Skeletal muscle satellite cell (primary cell): ENCODE measurements at regions not wholly inside any gene's neighbourhood (a gene's known extent, or its start where the extent isn't known, plus 50 kb on each side); places are given as distances from the start of the nearest gene placed in this dataset.
"Not testable (repeated sequence)": the region's sequence is repeated elsewhere in the genome, so short reads cannot be mapped to it uniquely, and the experiment has no call there.

Source experiments
- H3K27me3 ChIP-seq: 2 replicates; pipeline ENCODE4 v1.7.0; 2013; ENCODE audit warnings: low read length; ENCODE audit not compliant: control insufficient read depth, insufficient read depth
- H3K36me3 ChIP-seq: 2 replicates; pipeline ENCODE4 v1.7.0; 2013; ENCODE audit warnings: mild to moderate bottlenecking, control low read depth, low read length; ENCODE audit not compliant: insufficient read depth
- H3K4me1 ChIP-seq: 2 replicates; pipeline ENCODE4 v1.7.0; 2013; ENCODE audit warnings: low read length; ENCODE audit not compliant: control insufficient read depth, insufficient read depth
- H3K4me2 ChIP-seq: 2 replicates; pipeline ENCODE4 v1.7.0; 2013; ENCODE audit warnings: mild to moderate bottlenecking, low read length
- H3K4me3 ChIP-seq: 2 replicates; pipeline ENCODE4 v1.7.0; 2013; ENCODE audit warnings: low read length
- H3K9ac ChIP-seq: 2 replicates; pipeline ENCODE4 v1.7.0; 2013; ENCODE audit warnings: mild to moderate bottlenecking, low read depth, low read length, moderate library complexity
- H3K9me3 ChIP-seq: replicated peaks from 2 replicates; pipeline ENCODE4 v1.7.0; 2013; ENCODE audit warnings: mild to moderate bottlenecking, control low read depth, low read length

DNA sequence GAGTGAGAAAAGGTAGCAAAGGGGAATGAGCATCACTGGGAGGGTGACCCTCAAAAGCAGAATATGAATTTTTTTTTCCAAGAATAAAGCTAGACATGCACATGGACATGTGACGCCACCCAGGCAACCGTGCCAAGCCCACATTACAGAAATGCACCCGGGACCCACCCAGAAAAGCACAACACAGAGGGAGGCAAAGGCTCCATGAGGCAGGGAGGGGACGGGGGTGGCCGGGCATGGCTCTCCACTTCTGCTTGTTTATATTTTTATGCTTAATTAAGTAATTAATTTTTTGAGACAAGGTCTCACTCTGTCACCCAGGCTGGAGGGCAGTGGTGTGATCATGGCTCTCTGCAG is 1524.3 kb downstream of the BRD1 start:
- no peak overlapping the region for H3K4me2 ChIP-seq
- no peaks in the 10 kb centered on the region for H3K36me3 ChIP-seq
- peaks cover 31% of the 10 kb centered on the region for H3K9me3 ChIP-seq
- no peak overlapping the region for H3K9ac ChIP-seq
- no peak overlapping the region for H3K4me3 ChIP-seq
- H3K27me3 ChIP-seq = no peaks in the 10 kb centered on the region
- no peaks in the 10 kb centered on the region for H3K4me1 ChIP-seq

DNA sequence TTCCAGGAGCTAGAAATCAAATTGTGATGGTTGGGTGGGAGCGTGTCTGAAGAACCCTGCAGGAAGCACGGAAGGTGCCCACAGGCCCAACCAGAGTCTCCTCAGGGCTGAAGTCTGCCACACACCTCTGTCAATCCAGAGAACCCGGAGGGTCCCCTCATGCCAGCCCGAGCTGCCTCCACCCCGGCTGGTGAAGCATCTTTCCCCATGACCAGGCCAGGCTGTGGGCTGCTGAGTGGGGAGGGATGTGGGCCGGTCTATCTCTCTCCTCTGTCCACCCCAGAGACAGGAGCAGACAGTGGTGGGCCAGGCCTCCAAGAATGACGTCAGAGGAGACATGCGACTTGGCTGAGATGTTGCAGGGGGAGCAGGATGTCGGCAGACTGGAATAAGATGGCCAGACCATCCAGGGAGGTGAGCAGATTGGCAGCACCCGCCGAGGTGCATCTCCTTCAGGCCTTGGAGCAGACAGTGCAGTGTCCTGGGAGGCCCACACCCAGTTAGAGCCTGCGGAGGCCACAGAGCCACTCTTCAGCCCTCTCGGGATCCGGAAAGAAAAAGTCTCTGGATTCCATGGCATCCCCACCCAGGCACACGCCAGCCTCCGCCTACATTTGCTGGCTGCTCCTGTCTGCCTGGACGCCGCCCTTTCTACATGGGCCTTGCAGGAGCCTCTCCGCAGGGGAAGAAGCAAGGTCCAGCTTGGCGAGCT is 1524.9 kb downstream of the BRD1 start:
- Histone ChIP-seq H3K27me3 (no peaks in the 10 kb centered on the region), H3K9ac (no peak overlapping the region), H3K9me3 (peaks cover 26% of the 10 kb centered on the region), H3K4me3 (no peak overlapping the region), H3K4me2 (no peak overlapping the region), H3K4me1 (no peaks in the 10 kb centered on the region), H3K36me3 (no peaks in the 10 kb centered on the region)

DNA sequence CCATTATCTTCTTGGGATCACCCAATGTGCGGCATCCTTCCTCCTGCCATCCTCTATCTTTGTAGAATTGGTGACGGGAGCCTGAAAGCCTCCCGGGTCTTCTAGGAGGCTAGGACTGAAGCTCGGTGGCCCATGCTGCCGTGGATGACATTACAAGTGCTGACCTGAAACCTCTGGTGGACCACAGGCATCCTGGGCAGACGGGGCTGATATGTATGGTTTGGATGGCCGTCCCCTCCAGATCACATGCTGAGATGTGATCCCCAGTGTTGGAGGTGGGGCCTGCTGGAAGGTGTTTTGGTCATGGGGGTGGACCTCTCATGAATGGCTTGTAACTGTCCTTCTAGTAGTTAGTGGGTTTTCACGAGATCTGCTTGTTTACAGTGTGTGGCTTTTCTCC is 1525.8 kb downstream of the BRD1 start:
- Histone ChIP-seq H3K4me1 (no peaks in the 10 kb centered on the region), H3K4me3 (no peak overlapping the region), H3K9me3 (peaks cover 26% of the 10 kb centered on the region), H3K36me3 (no peaks in the 10 kb centered on the region), H3K4me2 (no peak overlapping the region), H3K27me3 (no peaks in the 10 kb centered on the region), H3K9ac (no peak overlapping the region)

DNA sequence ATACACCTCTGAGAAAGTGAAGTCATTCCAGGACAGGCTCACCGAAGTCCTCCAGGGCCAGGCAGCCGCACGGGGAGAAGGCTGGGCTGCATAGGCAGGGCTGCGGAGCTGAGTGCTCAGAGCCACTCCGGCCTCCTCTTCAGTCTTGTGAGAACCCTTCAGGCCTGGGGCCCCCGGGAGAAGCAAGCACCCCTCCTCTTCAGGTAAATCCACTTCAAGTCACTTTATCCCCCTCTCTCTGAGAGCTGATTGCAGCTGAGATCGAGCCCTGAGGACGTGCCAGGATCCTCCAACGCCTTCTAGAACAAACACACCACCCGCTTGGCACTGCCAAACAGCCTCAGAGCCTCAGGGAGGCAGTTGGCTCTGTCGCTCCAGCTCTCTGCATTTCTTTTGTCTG is 1526.3 kb downstream of the BRD1 start:
- peaks cover 22% of the 10 kb centered on the region for H3K9me3 ChIP-seq

DNA sequence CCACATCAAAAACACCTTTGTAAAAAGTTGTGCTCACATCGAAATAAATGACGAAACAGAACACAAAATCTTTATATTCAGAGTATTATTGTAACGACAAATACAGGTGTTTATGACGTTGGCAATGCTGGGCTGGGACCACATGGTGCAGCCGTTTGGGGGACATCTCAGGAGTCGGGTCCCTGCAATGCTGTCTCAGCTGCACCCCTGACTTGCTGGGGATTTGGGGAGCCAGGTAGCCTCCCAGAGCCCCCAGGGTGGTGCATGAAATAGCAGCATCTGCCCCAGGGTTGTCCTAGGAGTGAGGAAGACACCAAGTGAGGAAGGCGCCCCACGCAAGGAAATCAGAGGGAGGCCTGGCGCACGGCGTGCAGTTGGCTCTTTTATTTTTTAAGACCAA is 1526.8 kb downstream of the BRD1 start:
- Histone ChIP-seq H3K9ac (no peak overlapping the region), H3K4me2 (no peak overlapping the region), H3K4me3 (no peak overlapping the region), H3K9me3 (peaks cover 22% of the 10 kb centered on the region), H3K36me3 (no peaks in the 10 kb centered on the region), H3K4me1 (no peaks in the 10 kb centered on the region), H3K27me3 (no peaks in the 10 kb centered on the region)

More for the DNA sequence above, 1526.3 kb downstream of the BRD1 start:
- H3K4me3 ChIP-seq = no peak overlapping the region
- H3K27me3 ChIP-seq = no peaks in the 10 kb centered on the region
- no peak overlapping the region for H3K4me2 ChIP-seq
- no peaks in the 10 kb centered on the region for H3K36me3 ChIP-seq
- no peak overlapping the region for H3K9ac ChIP-seq
- no peaks in the 10 kb centered on the region for H3K4me1 ChIP-seq

DNA sequence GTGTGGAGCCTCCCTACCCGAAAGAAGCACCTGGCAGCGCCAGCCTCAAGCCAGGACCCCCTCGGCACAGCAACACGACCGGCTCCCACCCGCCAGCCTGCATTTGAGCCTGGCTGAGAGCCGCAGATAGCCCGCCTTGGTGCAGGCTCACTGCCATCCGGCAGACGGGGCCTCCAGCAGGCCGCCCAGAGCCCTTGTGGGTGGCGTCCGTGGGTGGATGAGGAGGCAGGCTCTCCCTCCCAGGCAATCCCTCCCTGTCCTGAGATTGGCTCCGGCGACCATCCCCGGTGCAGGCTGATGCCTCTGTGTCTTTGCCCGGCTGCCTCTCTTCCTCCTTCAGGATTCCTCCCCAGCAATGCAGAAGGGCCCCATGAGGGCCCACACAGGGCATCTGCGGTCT is 1527.9 kb downstream of the BRD1 start:
- no peak overlapping the region for H3K4me3 ChIP-seq
- H3K36me3 ChIP-seq = no peaks in the 10 kb centered on the region
- H3K9ac ChIP-seq = no peak overlapping the region
- peaks cover 19% of the 10 kb centered on the region for H3K9me3 ChIP-seq
- no peak overlapping the region for H3K4me2 ChIP-seq
- no peaks in the 10 kb centered on the region for H3K4me1 ChIP-seq
- H3K27me3 ChIP-seq = no peaks in the 10 kb centered on the region

DNA sequence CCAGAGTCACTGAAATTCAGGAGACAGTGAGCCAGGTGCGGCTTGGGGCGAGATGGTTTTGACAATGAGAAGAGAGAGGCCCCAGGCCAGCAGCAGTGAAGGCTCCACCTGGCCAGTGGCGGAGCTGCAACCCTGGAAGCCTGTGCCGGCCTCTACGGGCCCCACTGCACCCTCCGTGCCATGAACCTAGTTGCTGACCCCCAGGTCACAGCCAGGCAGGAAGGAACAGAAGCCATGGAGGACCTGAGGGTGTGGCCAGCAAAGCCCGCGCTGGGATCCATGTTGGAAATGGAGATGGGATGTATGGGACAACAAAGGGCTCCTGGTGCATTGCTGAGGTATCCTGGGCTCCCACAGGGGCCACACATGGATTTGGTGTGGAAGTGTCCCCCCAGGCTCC is 1528.5 kb downstream of the BRD1 start:
- Histone ChIP-seq H3K36me3 (no peaks in the 10 kb centered on the region), H3K4me1 (no peaks in the 10 kb centered on the region), H3K4me3 (no peak overlapping the region), H3K9me3 (peaks cover 19% of the 10 kb centered on the region), H3K9ac (no peak overlapping the region), H3K27me3 (no peaks in the 10 kb centered on the region), H3K4me2 (no peak overlapping the region)

DNA sequence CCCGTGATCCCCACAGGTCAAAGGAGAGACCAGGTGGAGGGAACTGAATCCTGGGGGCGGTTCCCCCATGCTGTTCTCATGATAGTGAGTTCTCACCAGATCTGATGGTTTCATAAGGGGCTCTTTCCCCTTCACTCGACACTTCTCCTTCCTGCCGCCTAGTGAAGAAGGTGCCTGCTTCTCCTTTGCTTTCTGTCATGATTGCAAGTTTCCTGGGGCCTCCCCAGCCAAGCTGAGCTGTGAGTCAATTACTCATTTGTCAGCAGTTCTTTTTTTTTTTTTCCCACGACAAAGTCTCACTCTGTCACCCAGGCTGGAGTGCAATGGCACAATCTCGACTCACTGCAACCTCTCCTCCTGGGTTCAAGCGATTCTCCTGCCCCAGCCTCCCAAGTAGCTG is 1530.4 kb downstream of the BRD1 start:
- H3K9me3 ChIP-seq = peaks cover 13% of the 10 kb centered on the region

DNA sequence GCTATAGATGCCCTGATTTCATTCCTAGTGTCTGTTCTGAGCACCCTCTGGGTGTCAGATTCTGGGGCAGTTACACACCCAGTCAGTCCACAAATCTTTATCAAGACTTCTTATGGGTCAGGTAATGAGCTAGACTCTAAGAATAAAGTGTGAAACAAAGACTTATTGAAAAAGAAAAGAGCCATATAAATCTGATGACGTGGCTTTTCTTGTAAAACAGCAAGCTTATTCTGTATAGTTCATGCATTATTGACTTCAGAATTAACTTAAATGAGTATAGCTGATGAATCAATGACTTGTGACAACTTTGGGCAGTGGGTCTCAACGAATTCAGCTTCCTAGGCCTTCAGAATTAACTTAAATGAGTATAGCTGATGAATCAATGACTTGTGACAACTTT is 1527.5 kb downstream of the TBC1D22A start:
- H3K9ac ChIP-seq, H3K4me2 ChIP-seq, H3K36me3 ChIP-seq, H3K4me1 ChIP-seq, H3K27me3 ChIP-seq, H3K4me3 ChIP-seq: not testable (repeated sequence)
- peaks cover 14% of the 10 kb centered on the region for H3K9me3 ChIP-seq

More for the DNA sequence above, 1530.4 kb downstream of the BRD1 start:
- no peaks in the 10 kb centered on the region for H3K4me1 ChIP-seq
- H3K9ac ChIP-seq = no peak overlapping the region
- no peaks in the 10 kb centered on the region for H3K36me3 ChIP-seq
- H3K27me3 ChIP-seq = no peaks in the 10 kb centered on the region
- H3K4me3 ChIP-seq = no peak overlapping the region
- H3K4me2 ChIP-seq = no peak overlapping the region

DNA sequence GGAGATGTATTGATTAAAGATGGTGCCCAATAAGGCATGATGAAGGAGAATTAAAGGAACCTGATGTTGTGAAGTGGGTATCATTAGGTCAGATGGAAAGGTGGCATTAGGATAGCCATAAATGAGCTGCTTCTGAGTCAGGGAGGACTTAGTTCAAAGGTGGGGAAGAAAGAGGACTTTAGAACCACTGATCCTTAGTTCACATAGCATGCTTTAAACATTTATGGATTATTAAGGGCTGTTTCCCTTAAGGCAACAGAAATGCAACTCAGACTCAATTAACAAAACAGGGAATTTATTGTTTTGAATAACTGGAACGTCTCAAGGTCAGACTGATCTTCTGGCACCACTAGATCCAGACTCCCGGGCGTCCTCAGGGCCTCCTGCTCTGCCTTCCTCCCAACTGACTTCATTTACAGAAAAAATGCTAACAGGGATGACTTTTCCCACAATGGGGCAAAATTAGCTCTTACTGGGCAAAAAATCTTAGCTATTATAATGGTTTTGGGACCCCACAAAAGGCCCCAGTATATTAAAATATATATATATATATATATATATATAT is 1526.0 kb downstream of the TBC1D22A start:
- peaks cover 14% of the 10 kb centered on the region for H3K9me3 ChIP-seq
- no peaks in the 10 kb centered on the region for H3K27me3 ChIP-seq
- no peak overlapping the region for H3K9ac ChIP-seq
- no peak overlapping the region for H3K4me2 ChIP-seq
- H3K36me3 ChIP-seq = no peaks in the 10 kb centered on the region
- no peak overlapping the region for H3K4me3 ChIP-seq
- no peaks in the 10 kb centered on the region for H3K4me1 ChIP-seq

DNA sequence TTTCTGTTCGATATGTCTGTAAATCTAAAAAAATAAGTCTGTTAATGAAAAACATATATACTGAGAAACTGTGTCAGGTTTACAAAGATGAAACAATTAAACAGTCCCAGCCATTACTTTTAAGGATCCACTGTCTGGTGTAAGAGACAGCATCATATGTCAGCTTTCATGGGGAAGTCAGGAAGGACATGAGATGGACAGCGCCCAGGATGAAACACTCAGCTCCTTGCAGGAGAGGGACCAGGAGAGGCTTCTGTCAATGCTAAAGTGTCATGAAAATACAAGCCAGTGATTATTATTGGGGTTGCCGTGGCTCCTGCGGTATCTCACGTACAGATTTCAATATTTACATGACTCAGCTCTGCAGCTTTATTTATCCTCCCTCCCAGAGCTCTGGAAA is 1524.6 kb downstream of the TBC1D22A start:
- no peaks in the 10 kb centered on the region for H3K27me3 ChIP-seq
- no peak overlapping the region for H3K9ac ChIP-seq
- H3K4me3 ChIP-seq = no peak overlapping the region
- H3K4me2 ChIP-seq = no peak overlapping the region
- no peaks in the 10 kb centered on the region for H3K4me1 ChIP-seq
- no peaks in the 10 kb centered on the region for H3K36me3 ChIP-seq
- peaks cover 14% of the 10 kb centered on the region for H3K9me3 ChIP-seq

DNA sequence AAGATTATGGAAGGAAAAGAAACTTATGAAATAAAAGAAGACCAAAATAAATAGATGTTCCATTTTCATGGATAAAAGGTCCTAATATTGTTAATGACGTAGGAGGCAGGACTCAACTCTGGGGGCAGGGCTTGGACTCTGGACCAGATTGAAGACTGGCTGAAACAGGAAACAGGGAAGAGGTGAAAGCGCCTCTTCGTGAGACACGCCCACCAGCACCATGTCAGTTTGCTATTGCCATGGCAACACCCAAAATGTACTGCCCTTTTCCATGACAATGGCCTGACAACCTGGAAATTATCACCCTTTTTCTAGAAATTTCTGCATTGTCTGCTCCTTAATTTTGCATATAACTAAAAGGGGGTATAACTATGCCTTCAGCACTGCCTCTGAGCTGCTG is 1522.2 kb downstream of the TBC1D22A start:
- peaks cover 14% of the 10 kb centered on the region for H3K9me3 ChIP-seq
- H3K4me3 ChIP-seq = no peak overlapping the region
- no peak overlapping the region for H3K9ac ChIP-seq
- H3K36me3 ChIP-seq = no peaks in the 10 kb centered on the region
- no peaks in the 10 kb centered on the region for H3K4me1 ChIP-seq
- no peak overlapping the region for H3K4me2 ChIP-seq
- no peaks in the 10 kb centered on the region for H3K27me3 ChIP-seq
